Stimulated activated CD8-positive, alpha-beta memory T cell treated with anti-CD3 and anti-CD28 coated beads, Interleukin-4, amount 100 ng/mL, for 24 hours (primary cell): ENCODE measurements at regions not wholly inside any gene's neighbourhood (a gene's known extent, or its start where the extent isn't known, plus 50 kb on each side); places are given as distances from the start of the nearest gene placed in this dataset.

ENCODE experiments used
- DNase-seq: peaks from one replicate; pipeline ENCODE4 v3.0.0-alpha.2; 2020; ENCODE audit warnings: low read depth

GRCh38 chr12:111011999-111012600 is 91.7 kb upstream of the MYL2 start:
- no peak for DNase-seq

GRCh38 chr12:111010916-111011657 is 90.7 kb upstream of the MYL2 start:
- no peak for DNase-seq

- DNase-seq, result no peak
Measured at GRCh38 chr12:111010061-111010460, 89.7 kb upstream of the MYL2 start.

- no peak for DNase-seq
Measured at GRCh38 chr12:111006621-111007020, 86.2 kb upstream of the MYL2 start.

- no peak for DNase-seq
Measured at GRCh38 chr12:110998971-110999370, 78.6 kb upstream of the MYL2 start.

GRCh38 chr12:110998165-110998564 is 77.8 kb upstream of the MYL2 start:
- no peak for DNase-seq

- no peak for DNase-seq
Measured at GRCh38 chr12:110996415-110996814, 76.0 kb upstream of the MYL2 start.

GRCh38 chr12:110995615-110996014 is 75.2 kb upstream of the MYL2 start:
- DNase-seq, result no peak

GRCh38 chr12:110995016-110995415 is 74.6 kb upstream of the MYL2 start:
- DNase-seq, result no peak

- no peak for DNase-seq
Measured at GRCh38 chr12:110993434-110993833, 73.1 kb upstream of the MYL2 start.

- no peak for DNase-seq
Measured at GRCh38 chr12:110992909-110993308, 72.5 kb upstream of the MYL2 start.

- no peak for DNase-seq
Measured at GRCh38 chr12:110983811-110984210, 63.4 kb upstream of the MYL2 start.

GRCh38 chr12:110972866-110973265 is 52.5 kb upstream of the MYL2 start:
- no peak for DNase-seq

GRCh38 chr12:110971936-110972335 is 51.6 kb upstream of the MYL2 start:
- no peak for DNase-seq

- no peak for DNase-seq
Measured at GRCh38 chr12:110971189-110971920, 51.0 kb upstream of the MYL2 start.
